Activated CD4-positive, alpha-beta T cell treated with anti-CD3 and anti-CD28 coated beads, Interleukin-2, Interleukin-6, amounts not matched to agents 100 ng/mL and 50 ng/mL, durations not matched to agents 16 hours and 8 hours (primary cell): ENCODE measurements at regions not wholly inside any gene's neighbourhood (a gene's known extent, or its start where the extent isn't known, plus 50 kb on each side); places are given as distances from the start of the nearest gene placed in this dataset.
A peak's percentile ranks its signal among the peaks of the same experiment; 100 is the strongest.

Experiments
- DNase-seq: peaks from one replicate; pipeline ENCODE4 v3.0.0-alpha.2; 2020

- no peak for DNase-seq
Measured at GRCh38 chr3:10585945-10586344, 80.6 kb upstream of the ATP2B2 start.

GRCh38 chr3:10594915-10595314 lies 89.5 kb upstream of the ATP2B2 start:
- peak; percentile 50 for DNase-seq

- DNase-seq: no peak
Measured at GRCh38 chr3:10596746-10597448, 91.5 kb upstream of the ATP2B2 start.

DNA sequence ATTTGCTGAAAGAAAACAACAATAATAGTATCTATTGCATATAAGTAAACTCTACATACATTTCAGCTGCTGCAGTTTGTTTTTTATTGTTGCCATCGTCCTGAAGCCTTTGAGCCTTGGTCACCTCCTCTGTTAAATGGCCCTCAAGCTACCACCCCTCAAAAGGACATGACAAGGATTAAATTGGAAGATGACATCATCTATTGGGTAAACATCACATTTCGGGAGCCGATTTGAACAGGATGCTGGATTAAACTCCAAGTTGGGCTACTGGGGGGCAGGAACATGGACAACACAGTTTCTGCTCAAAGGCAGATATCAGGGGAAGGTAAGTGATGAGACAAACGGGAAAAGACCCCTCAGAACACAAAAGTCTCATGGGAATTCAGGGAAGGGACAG lies 92.3 kb upstream of the ATP2B2 start:
- DNase-seq: no peak

DNA sequence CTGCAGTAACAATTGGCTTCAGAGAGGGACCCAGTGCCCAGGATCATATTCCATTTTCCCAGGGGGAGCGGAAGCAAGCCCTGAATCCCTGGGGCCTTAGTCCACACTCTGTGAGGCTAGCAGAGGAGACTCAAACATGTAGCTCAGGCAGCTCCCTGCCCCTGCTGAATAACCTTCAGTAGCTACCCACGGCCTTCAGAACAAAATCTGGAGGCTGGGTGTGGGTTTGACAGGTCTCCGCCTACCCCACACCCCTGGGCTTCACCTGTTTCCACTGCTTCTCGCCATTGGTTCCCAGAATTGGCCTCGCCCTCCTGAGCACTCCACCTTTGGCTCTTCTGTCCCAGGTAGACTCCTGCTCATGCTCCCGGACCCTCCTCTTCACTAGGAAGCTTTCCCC lies 93.6 kb upstream of the ATP2B2 start:
- DNase-seq: no peak

DNA sequence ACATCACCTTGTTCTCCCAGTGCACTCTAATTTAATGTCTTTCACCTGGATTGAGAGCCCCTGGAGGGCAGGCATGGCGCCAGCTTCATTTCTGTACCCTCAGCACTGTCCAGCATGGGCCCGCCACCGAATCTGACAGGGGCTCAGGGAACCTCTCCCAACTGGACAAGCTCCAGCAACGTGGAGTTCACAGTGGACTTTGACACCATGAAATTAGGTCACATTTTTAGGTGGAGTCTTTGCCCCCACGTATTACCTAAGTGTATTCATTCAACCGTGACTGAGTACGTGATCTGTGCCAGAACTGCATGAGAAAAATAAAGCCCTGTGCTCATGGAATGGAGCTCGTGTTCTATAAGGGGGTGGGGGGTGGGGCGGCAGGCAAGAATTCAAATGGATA lies 94.1 kb upstream of the ATP2B2 start:
- DNase-seq: no peak

DNA sequence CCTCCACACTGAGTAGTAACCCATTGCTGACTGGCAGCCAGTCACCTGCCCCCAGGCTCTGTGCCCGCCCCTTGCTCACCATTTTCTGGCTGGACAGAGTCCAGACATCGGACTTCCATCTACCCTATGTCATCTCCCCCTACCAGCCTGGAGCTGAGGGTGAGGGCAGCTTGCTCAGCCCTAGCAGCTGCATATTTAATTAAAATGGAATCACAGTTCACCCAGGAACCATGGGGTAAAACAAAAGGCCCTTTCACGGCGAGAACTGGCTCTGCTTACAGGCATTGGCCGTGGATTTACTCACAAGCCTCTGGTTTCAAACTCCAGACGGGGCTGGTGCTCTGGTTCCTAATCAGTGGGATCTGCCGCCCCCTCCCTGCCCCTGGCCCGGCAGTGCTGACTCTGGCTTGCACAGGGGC lies 94.9 kb upstream of the ATP2B2 start:
- DNase-seq: no peak

DNA sequence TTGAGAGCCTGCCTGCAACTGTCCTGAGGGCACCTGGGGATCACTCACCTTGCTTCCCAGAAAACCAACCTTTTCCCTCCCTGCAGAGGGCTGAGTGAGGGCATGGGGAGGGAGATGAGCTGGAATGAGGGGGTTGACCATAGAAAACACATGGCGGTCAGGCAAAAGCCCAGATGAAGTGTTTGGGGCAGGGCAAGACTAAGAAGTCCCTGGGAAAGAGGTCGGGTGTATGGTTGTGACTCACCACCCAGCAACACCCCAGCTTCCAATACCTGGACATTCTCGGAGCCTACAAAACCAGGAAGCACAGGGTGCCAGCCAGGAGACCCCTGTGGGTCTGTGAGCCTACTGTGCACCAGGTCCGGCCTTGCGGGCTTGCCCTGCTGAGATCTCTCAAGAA lies 95.3 kb upstream of the ATP2B2 start:
- DNase-seq: no peak

GRCh38 chr3:10601151-10601856 lies 95.9 kb upstream of the ATP2B2 start:
- no peak for DNase-seq

DNA sequence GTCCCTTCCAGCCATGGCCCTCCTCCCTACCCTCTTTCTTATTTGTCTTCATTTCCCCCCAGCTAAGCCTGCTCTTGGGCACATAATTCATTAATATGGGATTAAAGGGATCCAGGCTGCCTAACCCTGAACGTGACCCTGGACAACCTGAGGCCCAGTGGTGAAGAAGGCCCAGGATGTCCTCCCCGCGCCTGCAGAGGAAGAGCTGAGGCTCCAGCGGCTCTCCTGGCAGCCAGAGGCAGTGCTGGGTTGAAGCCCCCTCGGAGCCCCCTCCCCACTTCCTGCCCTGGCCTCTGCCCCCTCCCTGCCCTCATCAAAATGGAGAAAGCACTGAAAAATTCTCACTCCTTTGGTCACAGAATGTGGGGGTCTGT lies 96.5 kb upstream of the ATP2B2 start:
- DNase-seq: no peak

DNA sequence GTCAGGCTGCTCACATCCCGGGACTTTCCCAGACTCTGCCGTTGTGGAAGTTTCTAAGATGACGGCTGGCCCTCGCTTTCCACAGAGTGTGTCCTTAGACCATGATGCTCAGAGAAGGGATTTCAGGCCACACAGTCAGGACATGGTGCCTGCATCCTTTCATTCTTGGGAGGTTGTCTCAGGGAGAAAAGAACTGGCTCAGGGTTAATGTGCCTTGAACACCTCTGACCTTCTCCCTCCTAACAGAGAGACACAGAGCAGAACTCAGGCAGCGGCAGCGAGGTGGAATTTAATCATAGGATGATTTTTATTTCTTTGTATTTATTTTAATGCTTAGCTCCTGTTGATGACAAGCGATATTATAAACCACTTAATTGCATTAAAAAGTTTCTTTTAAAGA lies 96.9 kb upstream of the ATP2B2 start:
- DNase-seq: no peak

DNA sequence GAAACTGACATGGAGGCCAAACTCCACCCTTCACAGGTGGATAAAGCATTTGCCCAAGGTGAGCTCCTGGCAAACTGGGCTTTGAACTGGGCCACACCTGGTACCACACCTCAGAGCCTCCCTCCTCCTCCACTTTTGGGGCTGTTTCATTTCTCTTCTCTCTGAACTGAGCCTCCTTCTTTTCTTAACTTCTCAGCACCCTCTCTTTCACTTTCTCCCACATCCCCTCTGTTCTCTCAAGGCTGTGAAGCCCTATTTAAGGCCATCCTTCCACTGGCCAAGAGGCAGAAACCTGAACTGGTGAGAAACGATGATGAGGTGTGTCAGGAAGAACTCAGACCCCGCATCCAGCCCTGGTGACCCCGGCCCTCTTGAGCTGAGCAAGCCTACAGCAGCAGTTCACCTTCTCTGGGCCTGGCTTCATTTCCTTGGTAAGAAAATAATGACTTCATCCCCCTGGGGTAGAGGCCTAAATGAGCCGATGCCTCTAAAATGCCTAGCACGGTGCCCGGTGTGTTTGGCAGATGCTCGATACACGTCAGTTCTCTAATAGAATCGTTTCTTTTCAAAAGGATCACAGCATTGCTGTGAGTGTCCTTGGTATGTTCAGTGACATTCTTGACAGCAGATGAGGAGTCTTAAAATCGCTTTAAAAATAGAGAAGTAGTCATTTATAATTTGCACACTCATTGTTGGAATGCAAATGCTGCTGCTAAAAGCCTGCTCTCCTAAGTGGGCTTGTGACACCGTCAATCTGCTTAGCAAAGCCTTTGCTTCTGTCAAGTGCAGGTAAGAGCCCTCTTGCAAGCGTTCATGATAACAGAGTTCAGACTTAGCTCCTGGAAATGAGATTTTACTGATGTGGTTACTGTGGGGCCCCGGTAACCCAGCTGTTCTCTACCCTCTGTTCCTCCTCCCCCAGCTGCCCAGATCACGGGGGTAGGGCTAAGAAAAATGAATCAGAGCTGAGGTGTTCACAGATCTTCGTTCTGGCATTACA lies 97.7 kb upstream of the ATP2B2 start:
- DNase-seq: peak; percentile 68

- DNase-seq: no peak
Measured at GRCh38 chr3:10609134-10609533, 103.7 kb upstream of the ATP2B2 start.

DNA sequence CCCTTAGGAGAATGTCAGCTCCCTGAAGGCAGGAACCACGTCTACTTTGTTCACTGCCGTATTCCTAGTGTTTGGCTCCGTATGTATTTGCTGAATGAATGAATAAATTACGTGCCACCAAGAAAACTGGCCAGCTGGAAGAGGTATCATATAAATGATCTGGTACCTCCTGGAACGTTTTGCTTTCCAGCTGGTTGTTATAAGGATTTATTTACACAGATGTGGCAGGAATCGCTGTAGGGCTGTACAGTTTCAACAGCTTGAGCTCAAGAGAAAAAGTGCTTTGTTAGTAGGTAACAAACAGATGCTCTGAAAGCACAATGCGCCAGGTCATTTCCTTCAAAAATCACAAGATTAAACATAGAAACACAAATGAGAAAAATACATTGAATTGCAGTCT lies 108.8 kb upstream of the ATP2B2 start:
- DNase-seq: no peak

GRCh38 chr3:10615715-10616114 lies 110.3 kb upstream of the ATP2B2 start:
- no peak for DNase-seq

DNA sequence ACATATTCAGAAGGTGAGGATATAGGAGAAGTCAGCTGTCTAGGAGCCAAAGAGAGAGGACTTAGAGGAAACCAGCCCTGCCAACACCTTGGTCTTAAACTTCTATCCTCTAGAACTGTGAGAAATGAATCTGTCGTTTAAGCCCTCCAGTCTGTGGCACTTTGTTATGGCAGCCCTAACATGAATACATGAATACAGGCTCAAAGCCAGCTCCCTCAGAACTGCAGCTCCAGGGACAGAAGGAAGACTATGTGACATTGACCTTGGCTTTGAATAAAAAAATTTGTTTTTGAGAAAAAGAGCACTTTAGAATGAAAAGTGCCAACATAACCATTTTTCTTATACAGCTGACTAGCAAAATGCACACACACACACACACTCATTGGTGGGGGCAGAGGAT lies 110.9 kb upstream of the ATP2B2 start:
- DNase-seq: no peak

GRCh38 chr3:10619989-10620832 lies 114.8 kb upstream of the ATP2B2 start:
- no peak for DNase-seq

GRCh38 chr3:10620833-10621082 lies 115.4 kb upstream of the ATP2B2 start:
- no peak for DNase-seq

- no peak for DNase-seq
Measured at GRCh38 chr3:10623578-10624275, 118.3 kb upstream of the ATP2B2 start.

DNA sequence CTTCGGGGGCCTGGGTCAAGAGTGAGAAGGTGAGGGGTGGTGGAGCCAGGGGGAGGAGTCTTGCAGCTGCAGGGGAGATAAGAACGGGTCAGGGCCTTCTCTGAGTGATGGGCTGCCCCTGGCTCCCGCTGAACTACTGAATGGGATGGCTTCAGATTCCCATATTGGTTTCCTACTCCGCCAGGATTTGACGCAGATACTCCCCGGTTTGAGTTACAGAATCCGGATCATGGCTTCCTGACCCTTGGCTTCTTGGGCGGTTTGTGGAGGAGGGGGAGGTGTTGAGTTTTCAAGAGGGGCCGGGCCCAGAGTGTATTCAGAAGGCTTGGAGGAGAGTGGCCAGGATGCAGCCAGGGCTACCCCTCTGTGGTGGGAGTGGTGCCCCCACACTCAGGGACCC lies 119.9 kb upstream of the ATP2B2 start:
- DNase-seq: no peak

GRCh38 chr3:10627884-10628572 lies 122.6 kb upstream of the ATP2B2 start:
- no peak for DNase-seq
